ENCODE measurements at regions not wholly inside any gene's neighbourhood (a gene's known extent, or its start where the extent isn't known, plus 50 kb on each side); places are given as distances from the start of the nearest gene placed in this dataset.

- Histone ChIP-seq H3K4me1 (ENCODE audit: insufficient read depth, poor library complexity, severe bottlenecking) (no peaks in the 10 kb centered on the region), H3K27me3 (ENCODE audit: insufficient read depth, poor library complexity, severe bottlenecking) (no peaks in the 10 kb centered on the region), H3K36me3 (ENCODE audit: low read depth) (no peaks in the 10 kb centered on the region), H3K9me3 (ENCODE audit: severe bottlenecking) (no peaks in the 10 kb centered on the region), H3K27ac (ENCODE audit: poor library complexity, severe bottlenecking) (no peak overlapping the region), H3K4me3 (ENCODE audit: severe bottlenecking) (no peak overlapping the region)
- DNase-seq (ENCODE audit: low spot score) = no peak
- ATAC-seq (ENCODE audit: low read depth) = no peak
- TF ChIP-seq CTCF (IDR thresholded peaks at IDR 0.05; ENCODE audit: poor library complexity, severe bottlenecking) = no peak
These were observed 216.2 kb downstream of the PLPP3 start for GRCh38 chr1:56363007-56363770.

- no peaks in the 10 kb centered on the region for H3K36me3 ChIP-seq (ENCODE audit: low read depth)
- ATAC-seq (ENCODE audit: low read depth) (no peak), DNase-seq (ENCODE audit: low spot score) (no peak)
- H3K9me3 ChIP-seq (ENCODE audit: severe bottlenecking) = no peaks in the 10 kb centered on the region
- no peak overlapping the region for H3K27ac ChIP-seq (ENCODE audit: poor library complexity, severe bottlenecking)
- H3K27me3 ChIP-seq (ENCODE audit: insufficient read depth, poor library complexity, severe bottlenecking) = no peaks in the 10 kb centered on the region
- no peak for TF ChIP-seq CTCF (IDR thresholded peaks at IDR 0.05; ENCODE audit: poor library complexity, severe bottlenecking)
- H3K4me1 ChIP-seq (ENCODE audit: insufficient read depth, poor library complexity, severe bottlenecking) = no peaks in the 10 kb centered on the region
- no peak overlapping the region for H3K4me3 ChIP-seq (ENCODE audit: severe bottlenecking)
These were observed 219.3 kb downstream of the PLPP3 start for GRCh38 chr1:56360021-56360420.

GRCh38 chr1:56359056-56359455, 220.3 kb downstream of the PLPP3 start:
- H3K4me3 ChIP-seq (ENCODE audit: severe bottlenecking) = no peak overlapping the region
- H3K4me1 ChIP-seq (ENCODE audit: insufficient read depth, poor library complexity, severe bottlenecking) = no peaks in the 10 kb centered on the region
- no peaks in the 10 kb centered on the region for H3K9me3 ChIP-seq (ENCODE audit: severe bottlenecking)
- no peaks in the 10 kb centered on the region for H3K27me3 ChIP-seq (ENCODE audit: insufficient read depth, poor library complexity, severe bottlenecking)
- DNase-seq (ENCODE audit: low spot score) = no peak
- H3K27ac ChIP-seq (ENCODE audit: poor library complexity, severe bottlenecking) = no peak overlapping the region
- H3K36me3 ChIP-seq (ENCODE audit: low read depth) = no peaks in the 10 kb centered on the region
- no peak for TF ChIP-seq CTCF (IDR thresholded peaks at IDR 0.05; ENCODE audit: poor library complexity, severe bottlenecking)
- no peak for ATAC-seq (ENCODE audit: low read depth)

GRCh38 chr1:56357927-56358690, 221.3 kb downstream of the PLPP3 start:
- no peak for TF ChIP-seq CTCF (IDR thresholded peaks at IDR 0.05; ENCODE audit: poor library complexity, severe bottlenecking)
- Histone ChIP-seq H3K27me3 (ENCODE audit: insufficient read depth, poor library complexity, severe bottlenecking) (no peaks in the 10 kb centered on the region), H3K36me3 (ENCODE audit: low read depth) (no peaks in the 10 kb centered on the region), H3K9me3 (ENCODE audit: severe bottlenecking) (no peaks in the 10 kb centered on the region), H3K4me1 (ENCODE audit: insufficient read depth, poor library complexity, severe bottlenecking) (no peaks in the 10 kb centered on the region), H3K27ac (ENCODE audit: poor library complexity, severe bottlenecking) (no peak overlapping the region), H3K4me3 (ENCODE audit: severe bottlenecking) (no peak overlapping the region)
- DNase-seq (ENCODE audit: low spot score) (no peak), ATAC-seq (ENCODE audit: low read depth) (no peak)

Measured in RWPE2 (cell line).